ENCODE measurements at regions not wholly inside any gene's neighbourhood (a gene's known extent, or its start where the extent isn't known, plus 50 kb on each side); places are given as distances from the start of the nearest gene placed in this dataset.

DNA sequence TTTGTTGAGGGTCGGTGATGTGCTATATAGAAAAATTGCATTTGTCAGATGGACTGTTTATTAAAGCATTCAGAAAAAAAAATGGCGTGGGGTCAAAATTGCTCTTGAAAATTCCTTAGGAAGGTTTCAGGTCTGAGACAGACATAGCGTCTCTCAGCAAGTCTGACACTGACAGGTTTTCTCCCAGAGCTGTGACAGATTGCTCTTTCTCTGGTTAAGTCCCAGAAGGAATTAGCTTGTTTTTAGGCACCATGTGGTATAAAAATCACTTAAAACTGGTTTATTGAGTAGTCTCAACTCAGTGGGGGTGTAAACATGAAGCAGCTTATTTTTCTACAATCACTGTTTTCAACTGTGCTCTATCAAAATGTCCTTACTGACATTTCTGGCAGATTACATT is 1379.8 kb downstream of the MAT2B start (continued):
- TF ChIP-seq FIP1L1 (IDR thresholded peaks at IDR 0.05; ENCODE audit: borderline replicate concordance, insufficient read depth, low read depth, low read length) (no peak), ZNF850 (CRISPR knock-in tag; conservative IDR thresholded peaks at IDR 0.05) (no peak), ZNF547 (CRISPR knock-in tag; IDR thresholded peaks at IDR 0.05) (no peak), SALL2 (CRISPR knock-in tag; IDR thresholded peaks at IDR 0.05) (no peak), ZNF746 (CRISPR knock-in tag; IDR thresholded peaks at IDR 0.05) (no peak)
- TF ChIP-seq, protein P1, sequence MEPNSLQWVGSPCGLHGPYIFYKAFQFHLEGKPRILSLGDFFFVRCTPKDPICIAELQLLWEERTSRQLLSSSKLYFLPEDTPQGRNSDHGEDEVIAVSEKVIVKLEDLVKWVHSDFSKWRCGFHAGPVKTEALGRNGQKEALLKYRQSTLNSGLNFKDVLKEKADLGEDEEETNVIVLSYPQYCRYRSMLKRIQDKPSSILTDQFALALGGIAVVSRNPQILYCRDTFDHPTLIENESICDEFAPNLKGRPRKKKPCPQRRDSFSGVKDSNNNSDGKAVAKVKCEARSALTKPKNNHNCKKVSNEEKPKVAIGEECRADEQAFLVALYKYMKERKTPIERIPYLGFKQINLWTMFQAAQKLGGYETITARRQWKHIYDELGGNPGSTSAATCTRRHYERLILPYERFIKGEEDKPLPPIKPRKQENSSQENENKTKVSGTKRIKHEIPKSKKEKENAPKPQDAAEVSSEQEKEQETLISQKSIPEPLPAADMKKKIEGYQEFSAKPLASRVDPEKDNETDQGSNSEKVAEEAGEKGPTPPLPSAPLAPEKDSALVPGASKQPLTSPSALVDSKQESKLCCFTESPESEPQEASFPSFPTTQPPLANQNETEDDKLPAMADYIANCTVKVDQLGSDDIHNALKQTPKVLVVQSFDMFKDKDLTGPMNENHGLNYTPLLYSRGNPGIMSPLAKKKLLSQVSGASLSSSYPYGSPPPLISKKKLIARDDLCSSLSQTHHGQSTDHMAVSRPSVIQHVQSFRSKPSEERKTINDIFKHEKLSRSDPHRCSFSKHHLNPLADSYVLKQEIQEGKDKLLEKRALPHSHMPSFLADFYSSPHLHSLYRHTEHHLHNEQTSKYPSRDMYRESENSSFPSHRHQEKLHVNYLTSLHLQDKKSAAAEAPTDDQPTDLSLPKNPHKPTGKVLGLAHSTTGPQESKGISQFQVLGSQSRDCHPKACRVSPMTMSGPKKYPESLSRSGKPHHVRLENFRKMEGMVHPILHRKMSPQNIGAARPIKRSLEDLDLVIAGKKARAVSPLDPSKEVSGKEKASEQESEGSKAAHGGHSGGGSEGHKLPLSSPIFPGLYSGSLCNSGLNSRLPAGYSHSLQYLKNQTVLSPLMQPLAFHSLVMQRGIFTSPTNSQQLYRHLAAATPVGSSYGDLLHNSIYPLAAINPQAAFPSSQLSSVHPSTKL (CRISPR knock-in tag; IDR thresholded peaks at IDR 0.05): no peak

DNA sequence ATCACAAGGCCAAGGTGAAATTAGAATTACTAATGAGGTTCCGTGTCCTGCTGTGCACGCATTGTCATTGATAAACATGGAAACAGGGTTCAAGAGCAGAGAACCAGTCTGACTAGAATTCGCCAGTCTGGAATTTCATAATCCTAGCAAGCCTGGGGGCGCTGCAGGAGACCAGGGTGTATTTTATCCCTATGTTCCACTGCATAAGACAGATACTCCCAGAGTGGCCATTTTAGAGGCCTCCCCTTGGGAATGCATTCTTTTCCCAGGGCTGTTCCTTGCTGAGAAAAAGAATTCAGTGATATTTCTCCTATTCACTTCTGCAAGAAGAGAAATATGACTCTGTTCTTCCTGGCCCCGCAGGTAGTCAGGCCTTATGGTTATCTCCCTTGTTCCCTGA is 1387.7 kb downstream of the MAT2B start:
- no peaks in the 10 kb centered on the region for H3K79me2 ChIP-seq (ENCODE audit: insufficient read depth, low read length)
- WGBS (ENCODE audit: low lambda C conversion rate): 42% methylated on average over 3 of the region's 5 CpGs
- no TSS peak for BruUV-seq (replicated peaks)
- no peaks in the 10 kb centered on the region for H3K36me3 ChIP-seq (replicated peaks in 1 of 2; ENCODE audit: control insufficient read depth in 1 of 2, insufficient read depth in 2 of 2, low read length in 2 of 2)
- no peak for ATAC-seq
- no peak overlapping the region for H3K4me3 ChIP-seq (replicated peaks in 1 of 3; ENCODE audit: insufficient read depth in 1 of 3, low read depth in 2 of 3, low read length in 3 of 3)
- H3K4me1 ChIP-seq (ENCODE audit: insufficient read depth, low read length): no peaks in the 10 kb centered on the region
- in situ Hi-C loops (cut with HindIII; ENCODE audit: extremely low pct_ligation_motif_present, low pct_unique_long_range_greater_than_20kb): no loop called here
- no peaks in the 10 kb centered on the region for H3K27me3 ChIP-seq (ENCODE audit: control insufficient read depth in 1 of 2, insufficient read depth in 2 of 2, low read length in 2 of 2)
- intact Hi-C loops (cut with micrococcal nuclease; ENCODE audit: unreplicated experiment): no loop called here
- ChIA-PET POLR2A (no interaction called here), CTCF (ENCODE audit: low intra/inter-chr PET ratio, low total read pairs) (no interaction called here)
- no peaks in the 10 kb centered on the region for H4K20me1 ChIP-seq (ENCODE audit: insufficient read depth, low read length)
- no peak for FAIRE-seq
- no peak overlapping the region for H3K9ac ChIP-seq (ENCODE audit: insufficient read depth, low read depth, low read length)
- H3K27ac ChIP-seq (ENCODE audit: extremely low read length, insufficient read depth, low read length): no peak overlapping the region
- no peak for DNase-seq (ENCODE audit: low spot score)
- H2AFZ ChIP-seq (ENCODE audit: low read length): no peak overlapping the region
- H3K9me3 ChIP-seq (ENCODE audit: low read length): peaks cover 72% of the 10 kb centered on the region
- no peak overlapping the region for H3K4me2 ChIP-seq (ENCODE audit: low read depth, low read length)
- TF ChIP-seq ZNF616 (CRISPR knock-in tag; IDR thresholded peaks at IDR 0.05; ENCODE audit: low read depth): no peak
- TF ChIP-seq POLR2AphosphoS5 (IDR thresholded peaks at IDR 0.05; ENCODE audit: low read depth, low read length): no peak
